HG03565 (cell line): ENCODE measurements at regions not wholly inside any gene's neighbourhood (a gene's known extent, or its start where the extent isn't known, plus 50 kb on each side); places are given as distances from the start of the nearest gene placed in this dataset.

Source experiments
- ATAC-seq: cut with Tn5 transposase; IDR thresholded peaks from one replicate; pipeline ENCODE4 v1.9.1; 2021; ENCODE audit warnings: mild to moderate bottlenecking, moderate library complexity; ENCODE audit not compliant: unreplicated experiment

DNA sequence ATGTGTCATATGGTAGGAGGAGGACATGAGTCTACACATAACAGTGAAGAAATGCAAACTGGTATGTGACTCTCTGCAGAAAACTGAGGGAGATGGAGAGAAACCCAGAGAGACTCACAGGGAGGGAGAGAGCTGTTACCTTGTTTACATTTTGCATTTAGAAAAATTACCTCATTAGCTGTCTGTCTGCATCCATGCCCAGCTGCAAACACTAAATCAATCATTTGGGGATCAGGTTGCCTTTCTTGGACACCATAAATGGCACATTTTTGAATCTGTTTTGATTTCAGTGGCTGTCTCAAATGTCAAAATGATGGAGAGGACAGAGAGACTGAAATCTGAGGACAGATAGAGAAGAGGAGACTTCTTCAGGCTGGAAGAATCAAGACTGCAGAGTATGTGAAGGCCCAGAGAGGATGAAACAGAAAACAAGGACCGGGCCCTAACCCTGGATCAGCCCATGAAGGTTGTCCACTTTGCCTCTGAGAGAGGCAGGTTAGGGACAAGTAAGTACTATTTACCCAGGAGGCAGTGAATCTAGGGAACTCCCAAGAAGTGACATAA is 92.2 kb downstream of the UNC5CL start:
- no peak for ATAC-seq

DNA sequence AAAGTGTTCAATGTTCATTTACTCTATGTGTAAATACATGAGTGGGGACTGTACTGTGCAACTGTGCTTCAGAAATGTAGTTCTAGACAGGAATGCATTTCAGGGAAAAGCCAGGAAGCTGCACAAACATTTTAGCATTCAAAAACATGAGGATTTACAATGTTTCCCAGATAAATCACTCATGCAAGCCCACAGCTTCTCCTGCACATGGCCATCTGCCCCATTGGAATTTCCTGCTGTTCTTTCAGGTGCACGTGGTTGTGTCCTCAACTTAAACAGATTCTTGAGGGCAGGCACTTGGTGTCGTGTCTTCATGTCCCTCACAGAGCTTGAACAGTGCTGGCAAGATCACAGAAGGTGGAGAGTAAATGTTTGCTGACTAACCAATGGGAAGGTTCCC is 101.5 kb downstream of the UNC5CL start:
- no peak for ATAC-seq

DNA sequence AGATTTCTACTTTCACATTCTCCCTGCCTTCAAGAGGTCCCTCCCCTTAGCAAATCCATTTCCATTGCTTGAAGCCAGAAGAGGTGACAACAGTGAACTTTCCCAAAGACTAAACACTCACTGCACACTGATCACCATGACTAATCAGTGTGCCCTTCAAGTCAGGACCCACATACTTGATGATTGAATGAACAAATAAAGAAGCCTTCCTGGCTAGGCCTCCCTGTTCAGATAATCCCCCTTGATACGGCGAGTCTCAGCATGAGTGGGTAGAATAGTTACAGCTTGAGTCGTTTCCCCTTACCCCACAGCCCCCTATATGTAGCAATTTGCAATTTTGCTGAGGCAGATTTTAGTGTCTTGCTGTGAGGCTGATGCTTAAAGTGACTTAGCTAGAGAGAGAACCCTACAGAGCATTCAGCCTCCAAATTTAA is 102.2 kb downstream of the UNC5CL start:
- ATAC-seq = no peak

DNA sequence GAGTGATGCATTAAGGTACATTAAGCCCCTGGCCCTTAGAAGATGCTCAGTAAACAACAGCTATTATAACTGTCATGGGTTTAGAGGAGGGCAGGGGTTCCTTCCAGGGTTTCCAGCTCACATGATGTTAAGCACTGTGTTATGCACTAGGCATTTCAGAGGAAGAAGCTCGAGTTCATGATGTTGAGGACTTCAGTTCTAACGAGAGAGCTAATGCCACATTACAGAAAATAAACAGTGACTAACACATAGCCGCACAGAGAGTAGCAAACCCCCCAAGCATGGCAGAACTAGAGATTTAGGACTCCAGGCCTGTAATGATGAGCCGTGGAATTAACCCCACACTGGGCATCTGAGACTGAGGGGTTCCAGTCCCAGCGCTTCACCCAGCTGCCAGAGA is 105.2 kb downstream of the UNC5CL start:
- no peak for ATAC-seq

DNA sequence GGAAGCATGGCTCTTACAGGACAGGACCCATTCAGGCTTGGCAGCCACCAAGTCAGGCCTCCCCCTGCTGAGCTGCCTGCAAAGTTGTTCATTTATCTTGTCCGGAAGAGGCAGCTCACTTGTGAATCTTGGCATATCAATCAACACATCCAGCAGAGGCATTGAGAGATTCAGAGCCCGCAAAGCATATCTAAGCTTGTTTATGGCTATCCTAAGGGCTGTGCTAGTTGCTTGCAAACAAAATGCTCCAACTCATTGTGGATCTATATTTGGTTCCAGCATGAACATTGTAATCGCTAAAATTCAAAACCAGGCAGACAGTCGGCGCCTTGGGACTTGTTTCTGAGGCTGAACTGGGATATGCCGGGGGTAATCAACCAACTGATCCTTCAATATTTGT is 106.1 kb downstream of the UNC5CL start:
- ATAC-seq = no peak

DNA sequence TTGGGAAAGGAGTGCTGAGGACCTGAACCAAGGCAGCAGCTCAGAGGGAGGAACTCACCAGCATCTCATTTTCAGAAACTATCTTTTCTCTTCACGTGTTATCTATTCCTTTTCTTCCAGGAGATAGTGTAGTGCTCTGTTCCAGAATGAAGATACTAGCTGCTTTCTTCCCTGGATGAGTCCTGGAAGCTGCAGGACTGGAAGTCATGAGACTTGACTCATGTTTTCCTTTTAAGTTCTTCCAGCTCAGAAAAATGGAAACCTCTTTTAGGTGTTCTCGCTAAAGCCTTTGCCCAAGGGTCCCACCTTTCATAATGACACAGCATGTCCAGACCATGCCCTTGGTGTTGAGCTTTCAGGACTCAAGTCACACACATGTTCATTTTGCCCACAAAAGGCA is 106.7 kb downstream of the UNC5CL start:
- no peak for ATAC-seq

DNA sequence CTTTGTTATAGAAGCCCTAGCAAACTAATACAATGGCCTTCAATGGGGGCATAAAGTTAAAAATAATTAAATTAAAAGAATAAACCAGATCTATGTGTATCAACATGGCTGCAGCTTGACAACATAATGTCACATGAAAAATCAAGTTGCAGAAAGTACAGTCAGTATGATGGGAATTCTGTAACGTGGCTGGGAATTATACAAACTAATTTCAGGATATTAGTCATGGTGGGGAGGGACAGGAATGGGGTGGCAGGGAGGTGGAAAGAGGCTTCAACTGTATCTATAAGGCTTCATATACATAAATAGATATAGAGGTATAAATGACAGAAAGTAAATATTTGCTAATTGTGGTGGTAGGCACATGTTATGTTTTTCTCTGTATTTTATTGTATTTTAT is 107.1 kb downstream of the UNC5CL start:
- no peak for ATAC-seq

DNA sequence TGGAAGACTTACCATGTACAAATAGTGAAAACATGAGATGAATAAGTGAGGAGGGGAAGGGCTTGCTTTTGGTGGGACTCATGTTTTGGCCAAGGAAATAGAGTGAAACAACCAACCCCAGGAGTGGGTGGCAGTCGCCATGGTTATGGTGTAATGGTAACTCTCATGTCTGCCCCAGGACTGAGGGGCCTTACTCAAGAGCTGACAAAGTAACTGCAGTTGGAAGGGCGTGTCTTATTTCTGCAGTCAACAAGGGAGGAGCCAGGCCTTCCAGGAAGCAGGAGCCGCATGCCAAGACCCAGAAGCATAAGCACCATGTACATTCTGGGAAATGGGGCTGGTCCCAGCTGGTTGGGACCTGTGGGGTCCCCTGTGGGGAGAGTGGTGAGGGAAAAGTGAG is 108.5 kb downstream of the UNC5CL start:
- no peak for ATAC-seq

DNA sequence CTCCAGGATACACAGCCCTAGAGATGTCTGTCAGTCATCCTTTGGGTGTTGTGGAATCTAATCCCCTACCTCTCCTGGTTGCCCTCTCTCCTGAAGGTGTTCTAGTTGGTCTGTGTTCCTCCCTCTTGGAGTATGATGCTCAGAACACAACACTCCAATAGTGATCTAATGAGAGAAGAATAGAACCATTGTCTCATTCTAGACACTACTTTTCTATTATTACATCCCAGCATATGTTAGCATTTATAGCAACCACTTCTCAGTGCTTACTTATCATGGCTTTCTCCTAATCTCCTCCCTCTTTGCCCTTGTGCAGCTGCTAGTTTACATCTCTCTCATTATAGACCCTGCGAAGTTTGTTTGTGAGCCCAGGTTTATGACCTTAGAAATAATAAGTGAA is 109.0 kb downstream of the UNC5CL start:
- no peak for ATAC-seq

DNA sequence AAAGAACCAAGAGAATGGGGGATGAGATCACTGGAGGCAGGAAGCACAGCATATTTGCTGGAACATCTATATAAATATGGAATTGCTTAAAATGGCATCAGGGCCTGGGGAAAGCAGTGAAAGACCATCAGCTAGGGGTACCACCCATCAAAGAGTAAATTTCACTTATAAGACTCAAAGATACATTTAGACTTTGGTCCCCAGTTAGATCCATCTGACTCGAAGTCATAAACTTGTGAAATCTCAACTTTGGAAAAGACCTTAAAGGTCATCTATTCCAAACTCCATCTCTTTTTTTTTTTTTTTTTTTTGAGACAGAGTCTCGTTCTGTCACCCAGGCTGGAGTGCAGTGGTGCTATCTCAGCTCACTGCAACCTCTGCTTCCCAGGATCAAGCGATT is 109.8 kb downstream of the UNC5CL start:
- no peak for ATAC-seq

DNA sequence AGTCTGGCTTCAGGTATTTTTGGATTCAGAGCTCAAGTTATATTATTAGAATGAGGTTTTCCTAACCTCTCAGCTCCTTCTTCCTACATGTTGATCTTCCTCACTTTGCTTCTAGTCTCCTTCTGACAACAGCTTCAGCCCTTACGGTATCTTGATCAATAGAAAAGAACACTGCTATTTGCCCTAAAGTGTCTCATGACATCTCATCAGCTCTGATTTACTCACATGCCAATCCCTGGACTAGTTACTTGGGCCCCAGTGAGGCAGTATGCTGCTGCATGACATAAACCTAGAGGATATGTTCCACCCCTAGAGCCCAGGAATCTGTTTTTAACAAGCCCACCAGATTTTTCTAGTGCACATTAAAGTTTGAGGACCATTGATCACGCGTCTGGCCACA is 110.3 kb downstream of the UNC5CL start:
- ATAC-seq = no peak

DNA sequence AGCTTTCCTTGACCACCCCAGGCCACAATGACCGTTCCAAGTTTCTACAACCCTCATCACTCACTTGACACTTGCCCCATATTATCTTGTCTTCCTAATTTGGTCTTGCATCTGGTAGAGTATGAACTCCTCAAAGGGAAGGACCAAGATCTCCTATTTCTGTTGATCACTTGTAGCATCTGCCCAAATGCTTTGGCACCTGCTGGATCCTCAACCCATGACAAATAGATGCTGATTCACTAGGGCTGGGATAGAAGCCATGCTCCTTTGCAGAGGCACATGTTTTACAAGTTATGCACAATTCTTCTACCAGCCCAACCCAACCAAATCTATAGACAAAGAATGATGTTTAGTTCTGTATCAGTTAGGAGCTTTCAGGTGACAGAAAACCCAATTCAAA is 110.7 kb downstream of the UNC5CL start:
- no peak for ATAC-seq

DNA sequence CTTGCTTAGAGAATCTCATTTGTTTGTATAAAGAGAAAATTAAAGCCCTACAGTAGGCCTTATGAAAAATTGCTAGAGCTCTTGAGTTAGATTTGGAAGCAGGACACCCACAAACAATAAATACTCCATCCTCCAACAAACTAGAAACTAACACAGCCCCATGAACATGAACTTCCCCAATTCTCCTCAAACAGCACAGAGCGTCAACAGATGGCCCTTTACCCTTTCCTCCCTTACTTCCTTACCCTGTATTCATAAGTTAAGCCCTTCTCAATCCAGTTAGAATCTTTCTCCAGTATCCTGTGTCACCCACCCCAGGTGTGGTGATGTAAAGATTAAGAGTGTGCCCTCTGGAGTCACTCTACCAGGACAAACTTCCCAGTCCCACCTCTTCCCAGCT is 113.7 kb downstream of the UNC5CL start:
- no peak for ATAC-seq

DNA sequence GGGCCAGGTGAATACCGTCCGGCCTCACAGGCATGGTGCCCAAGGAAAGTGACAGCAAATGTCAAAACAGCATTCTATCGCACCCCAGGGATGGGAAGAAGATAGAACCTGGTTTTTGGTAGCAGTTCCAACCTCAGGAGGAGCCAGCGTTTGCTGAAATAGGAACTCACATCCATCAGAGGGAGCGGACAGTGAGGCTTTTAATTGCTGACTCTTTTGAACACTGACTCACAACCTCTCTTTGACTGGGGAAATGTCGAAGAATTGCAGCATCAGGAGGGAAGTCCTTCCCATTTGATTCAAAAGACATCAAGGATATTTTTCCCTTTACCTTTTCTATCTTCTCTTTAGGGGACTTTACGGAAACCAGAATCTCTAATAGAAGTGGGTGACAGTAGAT is 114.2 kb downstream of the UNC5CL start:
- no peak for ATAC-seq

DNA sequence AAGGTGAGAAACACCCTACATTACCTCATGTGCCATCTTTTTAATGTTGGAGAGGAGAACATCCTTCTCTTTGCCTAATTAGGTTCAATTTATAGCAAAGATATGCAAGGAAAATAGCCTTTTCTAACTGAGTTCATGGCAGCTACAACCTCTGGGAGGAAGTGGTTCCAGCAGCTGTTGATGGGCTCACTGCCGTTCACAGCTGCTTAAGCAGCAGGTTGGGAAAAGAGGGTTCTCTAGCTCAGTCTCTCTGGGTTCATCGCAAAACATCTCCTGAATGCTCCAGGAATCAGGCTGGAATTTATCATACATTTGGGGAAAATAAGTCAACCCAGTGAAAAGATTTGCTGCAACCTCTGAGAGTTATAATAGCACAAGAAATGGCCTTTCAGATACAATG is 115.1 kb downstream of the UNC5CL start:
- ATAC-seq = no peak

DNA sequence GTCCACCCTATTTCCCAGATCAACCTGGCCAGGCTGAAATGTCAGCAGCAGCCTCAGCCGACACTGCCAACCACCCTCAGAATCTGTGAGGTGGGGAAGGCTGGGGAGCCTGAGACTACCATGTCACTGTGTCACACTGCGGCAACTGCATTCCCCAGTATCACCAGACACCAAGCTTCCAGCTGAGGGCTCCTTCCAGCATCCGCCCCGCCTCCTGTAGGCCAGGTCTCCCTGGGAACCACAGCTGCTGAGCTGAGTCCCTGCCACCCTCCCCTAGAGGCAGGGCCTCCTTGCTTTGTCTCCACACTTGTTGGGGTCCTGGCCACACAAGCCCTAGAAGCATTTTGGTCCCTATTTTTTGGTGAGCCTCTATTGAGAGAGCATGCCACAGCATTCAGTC is 115.7 kb downstream of the UNC5CL start:
- no peak for ATAC-seq

DNA sequence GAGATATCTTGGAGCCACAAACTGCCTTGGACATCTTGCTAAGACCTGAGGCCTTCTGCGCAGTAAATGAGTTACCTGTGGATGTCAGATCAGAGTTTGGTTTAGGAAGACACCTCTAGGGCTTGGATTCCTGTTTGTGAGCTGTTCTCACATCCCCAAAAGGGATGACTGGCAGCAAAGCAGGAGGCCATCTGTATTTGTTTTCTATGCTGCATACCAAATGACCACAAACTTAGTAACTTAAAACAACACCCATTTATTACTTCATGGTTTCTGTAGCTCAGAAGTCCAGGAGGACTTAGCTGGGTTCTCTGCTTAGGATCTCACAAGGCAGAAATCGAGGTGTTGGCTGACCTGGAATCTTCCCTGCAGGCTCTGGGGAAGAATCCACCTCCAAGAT is 116.7 kb downstream of the UNC5CL start:
- no peak for ATAC-seq

DNA sequence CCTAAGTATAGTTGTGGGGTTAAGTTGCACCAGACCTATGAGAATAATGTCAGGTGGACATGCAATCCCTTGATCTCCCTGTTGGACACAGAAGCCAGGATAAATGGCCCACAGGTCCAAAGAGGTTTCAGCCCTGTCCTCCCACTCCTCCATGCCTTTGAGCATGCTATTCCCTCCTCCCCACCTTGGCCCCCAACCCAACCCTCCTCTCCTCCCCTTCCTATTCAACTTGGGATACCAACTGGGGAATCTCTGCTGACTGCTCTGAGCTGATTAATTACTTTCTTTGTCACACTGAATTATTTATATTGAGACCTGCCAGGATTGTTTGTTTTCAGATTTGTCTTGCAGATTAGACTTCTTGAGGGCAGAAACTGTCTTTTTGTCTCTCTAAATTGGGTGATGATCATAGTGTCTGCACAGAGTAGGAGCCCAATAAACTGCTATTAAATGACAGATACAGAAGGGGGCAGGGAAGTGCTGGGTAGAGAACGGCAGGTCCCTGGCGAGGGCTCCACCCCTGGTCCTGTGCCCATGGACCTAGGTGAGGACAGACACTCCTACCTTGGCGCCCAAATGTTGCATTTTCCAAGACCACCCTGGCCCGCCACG is 120.9 kb downstream of the UNC5CL start:
- ATAC-seq = no peak

DNA sequence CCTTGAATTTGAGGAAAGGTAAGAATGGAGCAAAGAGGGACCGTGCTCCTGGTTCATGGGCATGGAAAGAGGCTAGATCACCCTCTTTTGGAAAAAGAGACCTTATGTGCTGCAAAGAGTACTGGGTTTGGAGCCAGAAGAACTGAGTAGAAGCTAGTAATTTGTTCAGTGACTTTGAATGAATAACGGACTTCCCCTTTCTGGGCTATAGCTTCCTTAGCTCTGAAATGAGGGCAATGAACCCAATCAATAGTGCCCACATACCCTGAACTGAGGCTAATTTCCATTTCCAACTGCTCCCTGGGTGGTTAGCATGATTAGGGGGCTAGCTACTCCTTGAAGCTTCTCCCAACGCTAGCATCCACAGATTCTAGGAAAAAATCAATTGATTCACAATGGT is 121.4 kb downstream of the UNC5CL start:
- ATAC-seq = no peak

DNA sequence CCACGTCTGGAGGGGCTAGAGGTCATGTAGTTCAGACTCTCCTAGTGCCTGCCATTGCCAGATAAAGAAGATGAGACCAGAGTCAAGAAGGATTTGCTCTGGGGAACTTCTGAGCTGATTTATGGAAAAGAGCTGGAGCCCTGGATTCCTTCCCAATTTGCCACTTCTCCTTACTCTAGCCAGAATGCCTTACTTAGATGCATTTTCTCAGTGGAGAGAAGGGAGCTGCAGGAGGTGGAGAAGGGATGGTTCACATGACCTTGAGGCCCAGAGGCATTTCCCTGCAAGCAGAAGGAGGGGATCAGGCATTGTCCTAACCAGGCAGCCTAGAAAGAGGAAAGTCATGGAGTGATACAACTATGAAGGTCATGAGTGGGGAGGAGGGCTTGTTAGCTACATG is 122.2 kb downstream of the UNC5CL start:
- no peak for ATAC-seq

DNA sequence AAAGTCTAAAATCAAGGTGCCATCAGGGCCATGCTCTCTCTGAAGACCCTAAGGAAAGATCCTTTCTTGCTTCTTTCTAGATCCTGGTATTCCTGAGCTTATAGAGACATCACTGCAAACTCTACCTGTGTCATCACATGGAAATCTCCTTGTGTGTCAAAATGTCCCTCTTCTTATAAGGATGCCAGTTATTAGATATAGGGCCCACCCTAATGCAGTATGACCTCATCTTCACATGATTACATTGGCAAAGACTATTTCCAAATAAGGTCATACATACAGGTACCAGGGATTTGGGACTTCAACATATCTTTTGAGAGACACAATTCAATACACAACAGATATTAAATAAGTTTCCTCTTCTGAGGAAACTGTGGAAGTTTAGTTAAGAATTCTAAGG is 123.9 kb downstream of the UNC5CL start:
- no peak for ATAC-seq

DNA sequence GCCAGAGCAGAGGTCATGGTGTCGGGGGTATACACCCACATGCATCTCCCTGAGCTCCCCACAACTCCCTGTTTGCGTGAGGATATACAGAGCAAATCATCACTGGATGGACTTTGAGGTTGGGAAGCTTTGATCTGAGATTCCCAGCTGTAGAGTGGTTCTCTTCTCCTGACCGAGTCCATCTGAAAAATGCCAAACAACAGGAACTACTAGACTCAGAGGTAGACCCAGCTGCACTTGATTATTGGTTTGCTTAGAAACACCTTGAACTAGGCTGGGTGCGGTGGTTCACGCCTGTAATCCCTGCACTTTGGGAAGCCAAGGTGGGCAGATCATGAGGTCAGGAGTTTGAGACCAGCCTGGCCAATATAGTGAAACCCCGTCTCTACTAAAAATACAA is 125.0 kb downstream of the UNC5CL start:
- ATAC-seq = no peak
